Smooth muscle cell (in vitro differentiated cells): ENCODE measurements at regions not wholly inside any gene's neighbourhood (a gene's known extent, or its start where the extent isn't known, plus 50 kb on each side); places are given as distances from the start of the nearest gene placed in this dataset.

Source experiments
- DNase-seq: peaks from one replicate; lab custom pipeline; 2025; ENCODE audit not compliant: unreplicated experiment; lab: John Stamatoyannopoulos, UW
- H2AFZ ChIP-seq: fragments of 200-600 bp; sonication (generic); 2 replicates; pipeline ENCODE4 v1.6.0; 2016; ENCODE audit warnings: antibody characterized with exemption, low read depth, mild to moderate bottlenecking
- H3F3A ChIP-seq: fragments of 200-600 bp; sonication (generic); 2 replicates; pipeline ENCODE4 v1.6.0; 2017; ENCODE audit warnings: antibody characterized with exemption, low read depth
- H3K27ac ChIP-seq: fragments of 200-600 bp; sonication (generic); 2 replicates; pipeline ENCODE4 v1.5.1; 2016; ENCODE audit warnings: low read depth, mild to moderate bottlenecking
- H3K27me3 ChIP-seq: fragments of 200-600 bp; sonication (generic); 2 replicates; pipeline ENCODE4 v1.6.1; 2016; ENCODE audit warnings: low read depth, mild to moderate bottlenecking
- H3K36me3 ChIP-seq: fragments of 200-600 bp; sonication (generic); 2 replicates; pipeline ENCODE4 v1.5.1; 2016; ENCODE audit warnings: low read depth
- H3K4me1 ChIP-seq: fragments of 200-600 bp; sonication (generic); 2 replicates; pipeline ENCODE4 v1.5.1; 2016; ENCODE audit warnings: low read depth
- H3K4me2 ChIP-seq: fragments of 200-600 bp; sonication (generic); 2 replicates; pipeline ENCODE4 v1.6.0; 2016; ENCODE audit warnings: mild to moderate bottlenecking
- H3K4me3 ChIP-seq: fragments of 200-600 bp; sonication (generic); 2 replicates; pipeline ENCODE4 v1.5.1; 2016; ENCODE audit warnings: mild to moderate bottlenecking
- H3K79me2 ChIP-seq: fragments of 200-600 bp; sonication (generic); 2 replicates; pipeline ENCODE4 v1.6.0; 2016; ENCODE audit warnings: low read depth, mild to moderate bottlenecking
- H3K9ac ChIP-seq: fragments of 200-600 bp; sonication (generic); 2 replicates; pipeline ENCODE4 v1.6.0; 2016; ENCODE audit warnings: low read depth
- H3K9me3 ChIP-seq: fragments of 200-600 bp; sonication (generic); replicated peaks from 2 replicates; pipeline ENCODE4 v1.5.1; 2016; ENCODE audit warnings: low read depth
- H4K20me1 ChIP-seq: fragments of 200-600 bp; sonication (generic); 2 replicates; pipeline ENCODE4 v1.6.0; 2016; ENCODE audit warnings: low read depth
- CTCF ChIP-seq: fragments of 200-600 bp; sonication (generic); IDR thresholded peaks from 2 replicates; pipeline ENCODE4 v1.5.1; 2017; ENCODE audit warnings: borderline replicate concordance, mild to moderate bottlenecking, antibody characterized with exemption; ENCODE audit not compliant: insufficient read depth, poor library complexity, severe bottlenecking
- WGBS: methylation state at CpG from one replicate; pipeline ENCODE4 v1.1.7; 2016; ENCODE audit warnings: low lambda C conversion rate; 5-methylcytosine and 5-hydroxymethylcytosine counted together

- Histone ChIP-seq H3K9ac (no peak overlapping the region), H3K4me2 (no peak overlapping the region), H3K9me3 (no peaks in the 10 kb centered on the region), H3K27me3 (no peaks in the 10 kb centered on the region), H3K79me2 (no peaks in the 10 kb centered on the region), H3K4me1 (no peaks in the 10 kb centered on the region), H3K27ac (no peak overlapping the region), H4K20me1 (no peaks in the 10 kb centered on the region), H3K4me3 (no peak overlapping the region), H2AFZ (no peak overlapping the region), H3K36me3 (no peaks in the 10 kb centered on the region), H3F3A (no peaks in the 10 kb centered on the region)
- 100% methylated on average over 1 of the region's 1 CpG for WGBS
- no peak for TF ChIP-seq CTCF
- no peak for DNase-seq
Measured at GRCh38 chrX:20393944-20394343, 127.2 kb upstream of the RPS6KA3 start.

GRCh38 chrX:20388594-20388993, 121.9 kb upstream of the RPS6KA3 start:
- DNase-seq: no peak
- H2AFZ ChIP-seq: no peak overlapping the region

GRCh38 chrX:20383477-20383876, 116.8 kb upstream of the RPS6KA3 start:
- WGBS: 47% methylated on average over 1 of the region's 1 CpG
- no peak for TF ChIP-seq CTCF
- H3K27me3 ChIP-seq: no peaks in the 10 kb centered on the region

More at GRCh38 chrX:20388594-20388993, 121.9 kb upstream of the RPS6KA3 start:
- H3K27me3 ChIP-seq: no peaks in the 10 kb centered on the region
- no peaks in the 10 kb centered on the region for H3K79me2 ChIP-seq
- H4K20me1 ChIP-seq: no peaks in the 10 kb centered on the region
- H3K4me3 ChIP-seq: no peak overlapping the region
- H3F3A ChIP-seq: no peaks in the 10 kb centered on the region
- H3K9me3 ChIP-seq: no peaks in the 10 kb centered on the region
- H3K4me1 ChIP-seq: no peaks in the 10 kb centered on the region
- H3K36me3 ChIP-seq: no peaks in the 10 kb centered on the region
- WGBS: 47% methylated on average over 5 of the region's 5 CpGs
- no peak overlapping the region for H3K4me2 ChIP-seq
- no peak for TF ChIP-seq CTCF
- no peak overlapping the region for H3K27ac ChIP-seq
- no peak overlapping the region for H3K9ac ChIP-seq

GRCh38 chrX:20382518-20383297, 116.0 kb upstream of the RPS6KA3 start:
- Histone ChIP-seq H3K9ac (no peak overlapping the region), H2AFZ (no peak overlapping the region), H3K4me2 (no peak overlapping the region), H4K20me1 (no peaks in the 10 kb centered on the region), H3K36me3 (no peaks in the 10 kb centered on the region), H3K27ac (no peak overlapping the region), H3K4me1 (no peaks in the 10 kb centered on the region), H3K27me3 (no peaks in the 10 kb centered on the region), H3K4me3 (no peak overlapping the region), H3K79me2 (no peaks in the 10 kb centered on the region), H3F3A (no peaks in the 10 kb centered on the region), H3K9me3 (no peaks in the 10 kb centered on the region)
- 44% methylated on average over 3 of the region's 3 CpGs for WGBS
- no peak for DNase-seq
- no peak for TF ChIP-seq CTCF

More at GRCh38 chrX:20383477-20383876, 116.8 kb upstream of the RPS6KA3 start:
- Histone ChIP-seq H3K4me3 (no peak overlapping the region), H3K79me2 (no peaks in the 10 kb centered on the region), H4K20me1 (no peaks in the 10 kb centered on the region), H3K4me1 (no peaks in the 10 kb centered on the region), H3K4me2 (no peak overlapping the region), H2AFZ (no peak overlapping the region), H3F3A (no peaks in the 10 kb centered on the region), H3K36me3 (no peaks in the 10 kb centered on the region), H3K27ac (no peak overlapping the region), H3K9me3 (no peaks in the 10 kb centered on the region), H3K9ac (no peak overlapping the region)
- DNase-seq: no peak
